H1 (cell line): ENCODE measurements at regions not wholly inside any gene's neighbourhood (a gene's known extent, or its start where the extent isn't known, plus 50 kb on each side); places are given as distances from the start of the nearest gene placed in this dataset.

Source experiments
- BRCA1 ChIP-seq: IDR thresholded peaks from 2 replicates; pipeline ENCODE4 v1.6.1; 2012; ENCODE audit warnings: low read depth, low read length, improper control_type of control experiment
- PHF8 ChIP-seq: fragments of 200-600 bp; sonication (generic); conservative IDR thresholded peaks from 2 replicates; pipeline ENCODE4 v1.7.1; 2012; ENCODE audit warnings: low read depth, mild to moderate bottlenecking, inconsistent platforms, low read length, moderate library complexity
- TF ChIP-seq, protein P1 (sequence below), 3 experiments: IDR thresholded peaks; 1 replicate in 2 of 3; 2 replicates in 1 of 3; pipeline versions ENCODE4 v1.5.1 to v1.6.1; 2011; ENCODE audit warnings: low read length in 3 of 3, mild to moderate bottlenecking in 3 of 3, inconsistent platforms in 2 of 3, low read depth in 1 of 3, moderate library complexity in 1 of 3; ENCODE audit not compliant: insufficient read depth in 1 of 3; ENCODE audit errors: control extremely low read depth in 1 of 3
- TF ChIP-seq, protein P2 (sequence below): IDR thresholded peaks from 2 replicates; pipeline ENCODE4 v1.6.1; 2012; ENCODE audit warnings: low read length, inconsistent platforms
- TF ChIP-seq, protein P3 (sequence below): IDR thresholded peaks from 2 replicates; pipeline ENCODE4 v1.6.1; 2012; ENCODE audit warnings: inconsistent platforms

DNA sequence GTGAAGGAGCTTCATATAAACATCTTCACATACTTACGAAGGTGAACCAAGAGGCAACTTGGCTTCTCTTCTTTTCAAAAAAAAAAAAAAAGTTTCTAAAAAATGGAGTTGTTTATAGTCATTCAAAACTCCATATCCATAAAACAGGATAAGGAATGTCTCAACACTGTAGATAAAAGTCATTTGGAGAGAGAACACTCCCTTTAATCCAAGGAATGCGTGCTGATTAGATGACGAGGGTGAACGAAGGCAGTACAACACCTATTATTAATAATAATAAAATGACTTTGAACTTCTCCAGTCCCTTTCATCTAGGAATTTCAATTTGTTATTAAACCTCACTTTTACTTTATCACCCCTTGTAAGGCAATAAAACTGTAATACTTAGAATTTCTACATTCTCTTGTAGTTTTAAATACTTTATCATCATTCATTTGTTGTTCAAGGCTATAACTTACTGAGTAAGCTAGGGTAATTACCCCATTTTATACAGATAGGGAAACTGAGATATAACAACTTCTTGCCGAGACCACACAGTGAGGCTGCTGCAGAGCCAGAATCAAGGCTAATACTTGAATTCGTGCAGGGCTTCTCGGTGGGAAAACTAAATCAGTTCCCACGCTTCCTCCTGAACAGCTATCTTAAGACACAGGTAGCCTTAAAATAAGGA is 377.1 kb downstream of the EFNA5 start (continued):
- TF ChIP-seq, protein P1, sequence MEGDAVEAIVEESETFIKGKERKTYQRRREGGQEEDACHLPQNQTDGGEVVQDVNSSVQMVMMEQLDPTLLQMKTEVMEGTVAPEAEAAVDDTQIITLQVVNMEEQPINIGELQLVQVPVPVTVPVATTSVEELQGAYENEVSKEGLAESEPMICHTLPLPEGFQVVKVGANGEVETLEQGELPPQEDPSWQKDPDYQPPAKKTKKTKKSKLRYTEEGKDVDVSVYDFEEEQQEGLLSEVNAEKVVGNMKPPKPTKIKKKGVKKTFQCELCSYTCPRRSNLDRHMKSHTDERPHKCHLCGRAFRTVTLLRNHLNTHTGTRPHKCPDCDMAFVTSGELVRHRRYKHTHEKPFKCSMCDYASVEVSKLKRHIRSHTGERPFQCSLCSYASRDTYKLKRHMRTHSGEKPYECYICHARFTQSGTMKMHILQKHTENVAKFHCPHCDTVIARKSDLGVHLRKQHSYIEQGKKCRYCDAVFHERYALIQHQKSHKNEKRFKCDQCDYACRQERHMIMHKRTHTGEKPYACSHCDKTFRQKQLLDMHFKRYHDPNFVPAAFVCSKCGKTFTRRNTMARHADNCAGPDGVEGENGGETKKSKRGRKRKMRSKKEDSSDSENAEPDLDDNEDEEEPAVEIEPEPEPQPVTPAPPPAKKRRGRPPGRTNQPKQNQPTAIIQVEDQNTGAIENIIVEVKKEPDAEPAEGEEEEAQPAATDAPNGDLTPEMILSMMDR (IDR thresholded peaks at IDR 0.05; ENCODE audit: control extremely low read depth in 1 of 3, insufficient read depth in 1 of 3, low read depth in 1 of 3, low read length in 3 of 3) = no peak
- TF ChIP-seq, protein P2, sequence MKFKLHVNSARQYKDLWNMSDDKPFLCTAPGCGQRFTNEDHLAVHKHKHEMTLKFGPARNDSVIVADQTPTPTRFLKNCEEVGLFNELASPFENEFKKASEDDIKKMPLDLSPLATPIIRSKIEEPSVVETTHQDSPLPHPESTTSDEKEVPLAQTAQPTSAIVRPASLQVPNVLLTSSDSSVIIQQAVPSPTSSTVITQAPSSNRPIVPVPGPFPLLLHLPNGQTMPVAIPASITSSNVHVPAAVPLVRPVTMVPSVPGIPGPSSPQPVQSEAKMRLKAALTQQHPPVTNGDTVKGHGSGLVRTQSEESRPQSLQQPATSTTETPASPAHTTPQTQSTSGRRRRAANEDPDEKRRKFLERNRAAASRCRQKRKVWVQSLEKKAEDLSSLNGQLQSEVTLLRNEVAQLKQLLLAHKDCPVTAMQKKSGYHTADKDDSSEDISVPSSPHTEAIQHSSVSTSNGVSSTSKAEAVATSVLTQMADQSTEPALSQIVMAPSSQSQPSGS = no peak
- TF ChIP-seq, protein P3, sequence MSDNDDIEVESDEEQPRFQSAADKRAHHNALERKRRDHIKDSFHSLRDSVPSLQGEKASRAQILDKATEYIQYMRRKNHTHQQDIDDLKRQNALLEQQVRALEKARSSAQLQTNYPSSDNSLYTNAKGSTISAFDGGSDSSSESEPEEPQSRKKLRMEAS = no peak
- no peak for TF ChIP-seq BRCA1
- TF ChIP-seq PHF8 = no peak
